Thyroid gland (tissue), 4 donors: ENCODE measurements at regions not wholly inside any gene's neighbourhood (a gene's known extent, or its start where the extent isn't known, plus 50 kb on each side); places are given as distances from the start of the nearest gene placed in this dataset.

Experiments used
- DNase-seq, 2 donors: peaks; one replicate each; pipeline ENCODE4 v3.0.0-alpha.2; 2019
- H3K27ac ChIP-seq, 3 donors: fragments of 200-600 bp; sonication (generic); 1 replicate in 2 of 3; 2 replicates in 1 of 3; pipeline ENCODE4 v1.5.1; 2016 to 2019; ENCODE audit warnings: mild to moderate bottlenecking in 1 of 3, moderate library complexity in 1 of 3
- H3K27me3 ChIP-seq: fragments of 200-600 bp; sonication (generic); one replicate; pipeline ENCODE4 v1.5.1; 2019
- H3K36me3 ChIP-seq, 2 donors: fragments of 200-600 bp; sonication (generic); one replicate each; pipeline ENCODE4 v1.5.1; 2016 to 2019
- H3K4me1 ChIP-seq, 2 donors: fragments of 200-600 bp; sonication (generic); one replicate each; pipeline ENCODE4 v1.5.1; 2017 to 2019
- H3K4me3 ChIP-seq, 3 donors: fragments of 200-600 bp; sonication (generic); replicated peaks in 1 of 3; 1 replicate in 2 of 3; 2 replicates in 1 of 3; pipeline ENCODE4 v1.5.1; 2016; ENCODE audit warnings: mild to moderate bottlenecking in 1 of 3
- H3K9me3 ChIP-seq: fragments of 200-600 bp; sonication (generic); one replicate; pipeline ENCODE4 v1.5.1; 2017
- CTCF ChIP-seq, 6 experiments: fragments of 200-600 bp in 3 of 6; fragments of 450-650 bp in 3 of 6; sonication (generic) in 3 of 6; IDR thresholded peaks; one replicate each; pipeline ENCODE4 v1.5.1; 2016 to 2019; ENCODE audit warnings: antibody characterized with exemption in 6 of 6, mild to moderate bottlenecking in 2 of 6, inconsistent platforms in 1 of 6, moderate library complexity in 1 of 6
- POLR2A ChIP-seq, 2 donors: fragments of 450-650 bp; IDR thresholded peaks; one replicate each; pipeline ENCODE4 v1.6.1; 2017; ENCODE audit warnings: antibody characterized with exemption in 2 of 2, mild to moderate bottlenecking in 2 of 2, moderate library complexity in 1 of 2
- WGBS, 2 donors: methylation state at CpG; one replicate each; pipeline ENCODE4 v1.1.5; 2017; 5-methylcytosine and 5-hydroxymethylcytosine counted together
- intact Hi-C: fragments of 100-400 bp; cut with DNase I; formaldehyde crosslinking; loops from one replicate; pipeline ENCODE4 v1.15.1; 2023

- Histone ChIP-seq H3K36me3 (no peaks in the 10 kb centered on the region), H3K9me3 (no peaks in the 10 kb centered on the region), H3K27ac (no peak overlapping the region), H3K4me1 (no peaks in the 10 kb centered on the region), H3K27me3 (no peaks in the 10 kb centered on the region), H3K4me3 (no peak overlapping the region)
- intact Hi-C loops: no loop called here
- no peak for TF ChIP-seq CTCF (IDR thresholded peaks at IDR 0.05)
- TF ChIP-seq POLR2A (IDR thresholded peaks at IDR 0.05): no peak
- DNase-seq: no peak
- WGBS, 2 donors: 32 to 42% methylated on average over 5 of the region's 5 CpGs
Measured at GRCh38 chr1:242623756-242624155, 99.3 kb upstream of the PLD5 start.

- DNase-seq: no peak
- 61 to 72% methylated on average over 4 of the region's 4 CpGs for WGBS, 2 donors
Measured at GRCh38 chr1:242623119-242623518, 98.6 kb upstream of the PLD5 start.

GRCh38 chr1:242613266-242613815, 88.8 kb upstream of the PLD5 start:
- TF ChIP-seq POLR2A (IDR thresholded peaks at IDR 0.05) (no peak), CTCF (IDR thresholded peaks at IDR 0.05) (no peak)
- Histone ChIP-seq H3K4me3 (no peak overlapping the region), H3K36me3 (no peaks in the 10 kb centered on the region), H3K4me1 (no peaks in the 10 kb centered on the region), H3K9me3 (no peaks in the 10 kb centered on the region), H3K27me3 (no peaks in the 10 kb centered on the region), H3K27ac (no peak overlapping the region)
- intact Hi-C loops: no loop called here
- DNase-seq: no peak

More at GRCh38 chr1:242623119-242623518, 98.6 kb upstream of the PLD5 start:
- no peaks in the 10 kb centered on the region for H3K36me3 ChIP-seq
- intact Hi-C loops: no loop called here
- no peaks in the 10 kb centered on the region for H3K4me1 ChIP-seq
- H3K27me3 ChIP-seq: no peaks in the 10 kb centered on the region
- no peaks in the 10 kb centered on the region for H3K9me3 ChIP-seq
- H3K4me3 ChIP-seq: no peak overlapping the region
- no peak overlapping the region for H3K27ac ChIP-seq
- TF ChIP-seq CTCF (IDR thresholded peaks at IDR 0.05): no peak
- TF ChIP-seq POLR2A (IDR thresholded peaks at IDR 0.05): no peak

- Histone ChIP-seq H3K27me3 (no peaks in the 10 kb centered on the region), H3K36me3 (no peaks in the 10 kb centered on the region), H3K9me3 (no peaks in the 10 kb centered on the region), H3K4me1 (no peaks in the 10 kb centered on the region), H3K4me3 (no peak overlapping the region), H3K27ac (no peak overlapping the region)
- intact Hi-C loops: no loop called here
- no peak for DNase-seq
- WGBS, 2 donors: 67 to 70% methylated on average over 3 of the region's 3 CpGs
- TF ChIP-seq CTCF (IDR thresholded peaks at IDR 0.05): no peak
- no peak for TF ChIP-seq POLR2A (IDR thresholded peaks at IDR 0.05)
Measured at GRCh38 chr1:242610209-242610608, 85.7 kb upstream of the PLD5 start.

GRCh38 chr1:242605521-242605920, 81.0 kb upstream of the PLD5 start:
- Histone ChIP-seq H3K4me1 (no peaks in the 10 kb centered on the region), H3K36me3 (no peaks in the 10 kb centered on the region), H3K27ac (no peak overlapping the region), H3K9me3 (no peaks in the 10 kb centered on the region), H3K27me3 (no peaks in the 10 kb centered on the region), H3K4me3 (no peak overlapping the region)
- TF ChIP-seq CTCF (IDR thresholded peaks at IDR 0.05): no peak
- TF ChIP-seq POLR2A (IDR thresholded peaks at IDR 0.05): no peak
- no peak for DNase-seq
- WGBS, 2 donors: 81 to 83% methylated on average over 3 of the region's 3 CpGs
- intact Hi-C loops: no loop called here
